AG09319 (cell line): ENCODE measurements at regions not wholly inside any gene's neighbourhood (a gene's known extent, or its start where the extent isn't known, plus 50 kb on each side); places are given as distances from the start of the nearest gene placed in this dataset.
A peak's percentile ranks its signal among the peaks of the same experiment; 100 is the strongest.

Experiments used
- DNase-seq: peaks from one replicate; pipeline ENCODE4 v3.0.0-alpha.2; 2010; ENCODE audit warnings: low read depth; ENCODE audit errors: extremely low read depth
- CTCF ChIP-seq: IDR thresholded peaks from 2 replicates; pipeline ENCODE4 v1.5.1; 2011; ENCODE audit warnings: low read depth, mild to moderate bottlenecking, inconsistent platforms, low read length, moderate library complexity

- DNase-seq = no peak
- no peak for TF ChIP-seq CTCF
Observed at GRCh38 chr5:110027527-110028322, 338.0 kb downstream of the MAN2A1 start.

- no peak for DNase-seq
- TF ChIP-seq CTCF = no peak
Observed at GRCh38 chr5:110031402-110032140, 341.8 kb downstream of the MAN2A1 start.

- TF ChIP-seq CTCF = no peak
- no peak for DNase-seq
Observed at GRCh38 chr5:110032376-110032775, 342.6 kb downstream of the MAN2A1 start.

GRCh38 chr5:110034056-110034600 is 344.4 kb downstream of the MAN2A1 start:
- TF ChIP-seq CTCF = no peak
- no peak for DNase-seq

- DNase-seq = no peak
- no peak for TF ChIP-seq CTCF
Observed at GRCh38 chr5:110038297-110038997, 348.7 kb downstream of the MAN2A1 start.

GRCh38 chr5:110040178-110040577 is 350.5 kb downstream of the MAN2A1 start:
- no peak for DNase-seq
- peak; percentile 1; the same call in 1 of the 2 replicates for TF ChIP-seq CTCF
